ENCODE measurements at regions not wholly inside any gene's neighbourhood (a gene's known extent, or its start where the extent isn't known, plus 50 kb on each side); places are given as distances from the start of the nearest gene placed in this dataset.

GRCh38 chr4:98739751-98740150, 81.3 kb upstream of the TSPAN5 start:
- no peak for DNase-seq (ENCODE audit: low read depth)
- TF ChIP-seq CTCF (conservative IDR thresholded peaks at IDR 0.05; ENCODE audit: low read depth, low read length): no peak
- H3K4me3 ChIP-seq (ENCODE audit: low read depth, low read length): no peak overlapping the region

- no peak for TF ChIP-seq CTCF (conservative IDR thresholded peaks at IDR 0.05; ENCODE audit: low read depth, low read length)
- DNase-seq (ENCODE audit: low read depth): no peak
- no peak overlapping the region for H3K4me3 ChIP-seq (ENCODE audit: low read depth, low read length)
Observed at GRCh38 chr4:98733601-98734000, 75.2 kb upstream of the TSPAN5 start.

- TF ChIP-seq CTCF (conservative IDR thresholded peaks at IDR 0.05; ENCODE audit: low read depth, low read length): no peak
- DNase-seq (ENCODE audit: low read depth): no peak
- no peak overlapping the region for H3K4me3 ChIP-seq (ENCODE audit: low read depth, low read length)
Observed at GRCh38 chr4:98728871-98729270, 70.5 kb upstream of the TSPAN5 start.

GRCh38 chr4:98728433-98728832, 70.0 kb upstream of the TSPAN5 start:
- peak; percentile 63 for DNase-seq (ENCODE audit: low read depth)
- peak; percentile 29 for TF ChIP-seq CTCF (conservative IDR thresholded peaks at IDR 0.05; ENCODE audit: low read depth, low read length)
- peak overlapping the region; percentile 15 for H3K4me3 ChIP-seq (ENCODE audit: low read depth, low read length)

- TF ChIP-seq CTCF (conservative IDR thresholded peaks at IDR 0.05; ENCODE audit: low read depth, low read length): no peak
- no peak for DNase-seq (ENCODE audit: low read depth)
- H3K4me3 ChIP-seq (ENCODE audit: low read depth, low read length): no peak overlapping the region
Observed at GRCh38 chr4:98722000-98722399, 63.6 kb upstream of the TSPAN5 start.

GRCh38 chr4:98720871-98721480, 62.6 kb upstream of the TSPAN5 start:
- no peak for TF ChIP-seq CTCF (conservative IDR thresholded peaks at IDR 0.05; ENCODE audit: low read depth, low read length)
- H3K4me3 ChIP-seq (ENCODE audit: low read depth, low read length): no peak overlapping the region
- DNase-seq (ENCODE audit: low read depth): peak; percentile 6

GRCh38 chr4:98716796-98717195, 58.4 kb upstream of the TSPAN5 start:
- no peak for TF ChIP-seq CTCF (conservative IDR thresholded peaks at IDR 0.05; ENCODE audit: low read depth, low read length)
- H3K4me3 ChIP-seq (ENCODE audit: low read depth, low read length): no peak overlapping the region
- no peak for DNase-seq (ENCODE audit: low read depth)
